Activated naive CD8-positive, alpha-beta T cell (primary cell): ENCODE measurements at regions not wholly inside any gene's neighbourhood (a gene's known extent, or its start where the extent isn't known, plus 50 kb on each side); places are given as distances from the start of the nearest gene placed in this dataset.

Experiments used
- H3K27ac Mint-ChIP-seq: one replicate; pipeline ENCODE4 v1.8.0; 2021; ENCODE audit warnings: mixed read lengths
- H3K27me3 Mint-ChIP-seq: one replicate; pipeline ENCODE4 v1.8.0; 2021; ENCODE audit warnings: mixed read lengths
- H3K36me3 Mint-ChIP-seq: one replicate; pipeline ENCODE4 v1.8.0; 2021; ENCODE audit warnings: mixed read lengths
- H3K4me1 Mint-ChIP-seq: one replicate; pipeline ENCODE4 v1.8.0; 2021; ENCODE audit warnings: low read depth, mixed read lengths
- H3K4me3 Mint-ChIP-seq: one replicate; pipeline ENCODE4 v1.8.0; 2021; ENCODE audit warnings: mild to moderate bottlenecking, mixed read lengths
- H3K9me3 Mint-ChIP-seq: one replicate; pipeline ENCODE4 v1.8.0; 2021; ENCODE audit warnings: low read depth, mixed read lengths

GRCh38 chr1:234681990-234682389, 72.0 kb upstream of the IRF2BP2 start:
- Mint-ChIP-seq H3K36me3 (no peaks in the 10 kb centered on the region), H3K27ac (no peak overlapping the region), H3K9me3 (no peaks in the 10 kb centered on the region), H3K27me3 (no peaks in the 10 kb centered on the region), H3K4me1 (no peaks in the 10 kb centered on the region), H3K4me3 (no peak overlapping the region)

- H3K4me3 Mint-ChIP-seq, result no peak overlapping the region
- H3K36me3 Mint-ChIP-seq, result no peaks in the 10 kb centered on the region
- no peak overlapping the region for H3K27ac Mint-ChIP-seq
- H3K27me3 Mint-ChIP-seq, result no peaks in the 10 kb centered on the region
- H3K4me1 Mint-ChIP-seq, result peaks cover 4% of the 10 kb centered on the region
- H3K9me3 Mint-ChIP-seq, result no peaks in the 10 kb centered on the region
These were observed 71.1 kb upstream of the IRF2BP2 start for GRCh38 chr1:234681065-234681464.

GRCh38 chr1:234680331-234680904, 70.4 kb upstream of the IRF2BP2 start:
- no peak overlapping the region for H3K4me3 Mint-ChIP-seq
- H3K27me3 Mint-ChIP-seq, result no peaks in the 10 kb centered on the region
- H3K36me3 Mint-ChIP-seq, result no peaks in the 10 kb centered on the region
- H3K4me1 Mint-ChIP-seq, result peaks cover 6% of the 10 kb centered on the region
- no peaks in the 10 kb centered on the region for H3K9me3 Mint-ChIP-seq
- H3K27ac Mint-ChIP-seq, result no peak overlapping the region

- H3K27me3 Mint-ChIP-seq, result no peaks in the 10 kb centered on the region
- H3K27ac Mint-ChIP-seq, result peak overlapping the region; percentile 58
- no peaks in the 10 kb centered on the region for H3K9me3 Mint-ChIP-seq
- H3K36me3 Mint-ChIP-seq, result no peaks in the 10 kb centered on the region
- peak overlapping the region; percentile 87 for H3K4me3 Mint-ChIP-seq
- H3K4me1 Mint-ChIP-seq, result peaks cover 6% of the 10 kb centered on the region
These were observed 66.2 kb upstream of the IRF2BP2 start for GRCh38 chr1:234676103-234676594.

GRCh38 chr1:234675572-234675971, 65.6 kb upstream of the IRF2BP2 start:
- Mint-ChIP-seq H3K36me3 (no peaks in the 10 kb centered on the region), H3K27ac (no peak overlapping the region)

GRCh38 chr1:234675006-234675405, 65.0 kb upstream of the IRF2BP2 start:
- Mint-ChIP-seq H3K27me3 (no peaks in the 10 kb centered on the region), H3K27ac (no peak overlapping the region), H3K4me1 (peaks cover 6% of the 10 kb centered on the region), H3K9me3 (no peaks in the 10 kb centered on the region), H3K4me3 (no peak overlapping the region), H3K36me3 (no peaks in the 10 kb centered on the region)

More at GRCh38 chr1:234675572-234675971, 65.6 kb upstream of the IRF2BP2 start:
- Mint-ChIP-seq H3K27me3 (no peaks in the 10 kb centered on the region), H3K9me3 (no peaks in the 10 kb centered on the region), H3K4me1 (peaks cover 6% of the 10 kb centered on the region), H3K4me3 (peak overlapping the region; percentile 87)

GRCh38 chr1:234674218-234674815, 64.3 kb upstream of the IRF2BP2 start:
- Mint-ChIP-seq H3K27me3 (no peaks in the 10 kb centered on the region), H3K36me3 (no peaks in the 10 kb centered on the region), H3K27ac (no peak overlapping the region), H3K4me3 (no peak overlapping the region), H3K9me3 (no peaks in the 10 kb centered on the region), H3K4me1 (peaks cover 6% of the 10 kb centered on the region)

- Mint-ChIP-seq H3K36me3 (no peaks in the 10 kb centered on the region), H3K4me3 (no peak overlapping the region), H3K9me3 (no peaks in the 10 kb centered on the region), H3K27me3 (no peaks in the 10 kb centered on the region), H3K4me1 (peaks cover 6% of the 10 kb centered on the region), H3K27ac (peak overlapping the region; percentile 24)
These were observed 62.6 kb upstream of the IRF2BP2 start for GRCh38 chr1:234672349-234673135.

- no peak overlapping the region for H3K4me3 Mint-ChIP-seq
These were observed 61.1 kb upstream of the IRF2BP2 start for GRCh38 chr1:234670967-234671626.

GRCh38 chr1:234669499-234669898, 59.5 kb upstream of the IRF2BP2 start:
- no peaks in the 10 kb centered on the region for H3K36me3 Mint-ChIP-seq
- H3K4me1 Mint-ChIP-seq, result no peaks in the 10 kb centered on the region
- H3K4me3 Mint-ChIP-seq, result no peak overlapping the region
- H3K9me3 Mint-ChIP-seq, result no peaks in the 10 kb centered on the region
- no peak overlapping the region for H3K27ac Mint-ChIP-seq
- no peaks in the 10 kb centered on the region for H3K27me3 Mint-ChIP-seq

More at GRCh38 chr1:234670967-234671626, 61.1 kb upstream of the IRF2BP2 start:
- no peaks in the 10 kb centered on the region for H3K9me3 Mint-ChIP-seq
- H3K27ac Mint-ChIP-seq, result no peak overlapping the region
- no peaks in the 10 kb centered on the region for H3K36me3 Mint-ChIP-seq
- no peaks in the 10 kb centered on the region for H3K27me3 Mint-ChIP-seq
- H3K4me1 Mint-ChIP-seq, result peaks cover 2% of the 10 kb centered on the region

GRCh38 chr1:234668577-234668955, 58.6 kb upstream of the IRF2BP2 start:
- Mint-ChIP-seq H3K4me3 (no peak overlapping the region), H3K9me3 (no peaks in the 10 kb centered on the region), H3K36me3 (no peaks in the 10 kb centered on the region), H3K27me3 (no peaks in the 10 kb centered on the region), H3K4me1 (no peaks in the 10 kb centered on the region), H3K27ac (no peak overlapping the region)

- H3K36me3 Mint-ChIP-seq, result no peaks in the 10 kb centered on the region
- no peak overlapping the region for H3K4me3 Mint-ChIP-seq
- H3K9me3 Mint-ChIP-seq, result no peaks in the 10 kb centered on the region
- no peak overlapping the region for H3K27ac Mint-ChIP-seq
- H3K27me3 Mint-ChIP-seq, result no peaks in the 10 kb centered on the region
- no peaks in the 10 kb centered on the region for H3K4me1 Mint-ChIP-seq
These were observed 57.9 kb upstream of the IRF2BP2 start for GRCh38 chr1:234667600-234668576.

- Mint-ChIP-seq H3K27me3 (no peaks in the 10 kb centered on the region), H3K27ac (no peak overlapping the region), H3K36me3 (no peaks in the 10 kb centered on the region), H3K4me1 (no peaks in the 10 kb centered on the region), H3K4me3 (no peak overlapping the region), H3K9me3 (no peaks in the 10 kb centered on the region)
These were observed 56.8 kb upstream of the IRF2BP2 start for GRCh38 chr1:234666761-234667160.

- Mint-ChIP-seq H3K27me3 (no peaks in the 10 kb centered on the region), H3K4me3 (no peak overlapping the region), H3K9me3 (no peaks in the 10 kb centered on the region), H3K4me1 (no peaks in the 10 kb centered on the region), H3K36me3 (no peaks in the 10 kb centered on the region), H3K27ac (no peak overlapping the region)
These were observed 56.1 kb upstream of the IRF2BP2 start for GRCh38 chr1:234665975-234666605.
